ENCODE measurements at regions not wholly inside any gene's neighbourhood (a gene's known extent, or its start where the extent isn't known, plus 50 kb on each side); places are given as distances from the start of the nearest gene placed in this dataset.

DNA sequence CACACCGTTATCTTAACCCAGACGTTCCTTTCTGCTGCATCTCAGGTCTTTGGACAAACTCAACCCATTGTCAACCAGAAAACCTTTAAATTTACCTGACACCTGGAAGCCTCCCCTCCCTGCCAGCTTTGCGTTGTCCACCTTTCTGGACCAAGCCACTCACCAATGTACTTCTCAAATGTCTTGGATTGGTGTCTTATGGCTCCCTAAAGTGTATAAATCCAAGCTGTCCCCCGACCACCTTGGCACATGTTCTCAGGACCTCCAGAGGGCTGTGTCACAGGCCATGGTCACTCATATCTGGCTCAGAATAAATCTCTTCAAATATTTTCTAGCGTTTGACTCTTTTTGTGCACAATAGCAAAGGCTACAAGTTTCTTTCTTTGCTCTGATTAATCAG is 250.0 kb downstream of the DLL1 start:
- Histone ChIP-seq H3K4me1 (no peaks in the 10 kb centered on the region), H3K27me3 (no peaks in the 10 kb centered on the region), H3K9me3 (no peaks in the 10 kb centered on the region), H3K36me3 (no peaks in the 10 kb centered on the region), H3K9ac (ENCODE audit: low read depth in 2 of 2, low read length in 2 of 2) (no peak overlapping the region), H3K27ac (no peak overlapping the region), H3K4me3 (no peak overlapping the region)
- DNase-seq, result no peak
- intact Hi-C loops (cut with DNase I), result no loop called here
- TF ChIP-seq, protein P1, sequence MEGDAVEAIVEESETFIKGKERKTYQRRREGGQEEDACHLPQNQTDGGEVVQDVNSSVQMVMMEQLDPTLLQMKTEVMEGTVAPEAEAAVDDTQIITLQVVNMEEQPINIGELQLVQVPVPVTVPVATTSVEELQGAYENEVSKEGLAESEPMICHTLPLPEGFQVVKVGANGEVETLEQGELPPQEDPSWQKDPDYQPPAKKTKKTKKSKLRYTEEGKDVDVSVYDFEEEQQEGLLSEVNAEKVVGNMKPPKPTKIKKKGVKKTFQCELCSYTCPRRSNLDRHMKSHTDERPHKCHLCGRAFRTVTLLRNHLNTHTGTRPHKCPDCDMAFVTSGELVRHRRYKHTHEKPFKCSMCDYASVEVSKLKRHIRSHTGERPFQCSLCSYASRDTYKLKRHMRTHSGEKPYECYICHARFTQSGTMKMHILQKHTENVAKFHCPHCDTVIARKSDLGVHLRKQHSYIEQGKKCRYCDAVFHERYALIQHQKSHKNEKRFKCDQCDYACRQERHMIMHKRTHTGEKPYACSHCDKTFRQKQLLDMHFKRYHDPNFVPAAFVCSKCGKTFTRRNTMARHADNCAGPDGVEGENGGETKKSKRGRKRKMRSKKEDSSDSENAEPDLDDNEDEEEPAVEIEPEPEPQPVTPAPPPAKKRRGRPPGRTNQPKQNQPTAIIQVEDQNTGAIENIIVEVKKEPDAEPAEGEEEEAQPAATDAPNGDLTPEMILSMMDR (IDR thresholded peaks at IDR 0.05), result no peak

DNA sequence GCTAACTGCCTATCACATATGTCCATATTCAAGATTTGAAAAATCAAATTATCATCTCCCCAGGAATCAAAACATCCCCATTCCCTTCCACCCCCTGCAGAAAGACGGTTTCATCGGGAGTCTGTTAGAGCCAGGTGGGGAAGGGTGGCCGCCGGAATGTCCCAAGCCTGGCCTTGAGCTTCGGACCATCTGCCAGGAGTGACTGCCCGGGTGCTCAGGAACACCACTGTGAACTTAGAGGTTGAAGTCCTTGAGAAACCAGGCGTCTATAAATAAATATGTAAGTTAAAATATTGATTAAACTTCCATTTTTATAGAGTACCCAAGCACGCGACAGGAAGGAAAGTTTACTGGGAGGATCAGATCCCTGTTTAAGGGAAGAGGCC is 250.8 kb downstream of the DLL1 start:
- H3K4me3 ChIP-seq, result no peak overlapping the region
- H3K27me3 ChIP-seq, result no peaks in the 10 kb centered on the region
- TF ChIP-seq, protein P1 (IDR thresholded peaks at IDR 0.05), result no peak
- no peaks in the 10 kb centered on the region for H3K36me3 ChIP-seq
- intact Hi-C loops (cut with DNase I), result no loop called here
- H3K27ac ChIP-seq, result no peak overlapping the region
- no peak overlapping the region for H3K9ac ChIP-seq (ENCODE audit: low read depth in 2 of 2, low read length in 2 of 2)
- H3K4me1 ChIP-seq, result no peaks in the 10 kb centered on the region
- DNase-seq, result no peak
- no peaks in the 10 kb centered on the region for H3K9me3 ChIP-seq

DNA sequence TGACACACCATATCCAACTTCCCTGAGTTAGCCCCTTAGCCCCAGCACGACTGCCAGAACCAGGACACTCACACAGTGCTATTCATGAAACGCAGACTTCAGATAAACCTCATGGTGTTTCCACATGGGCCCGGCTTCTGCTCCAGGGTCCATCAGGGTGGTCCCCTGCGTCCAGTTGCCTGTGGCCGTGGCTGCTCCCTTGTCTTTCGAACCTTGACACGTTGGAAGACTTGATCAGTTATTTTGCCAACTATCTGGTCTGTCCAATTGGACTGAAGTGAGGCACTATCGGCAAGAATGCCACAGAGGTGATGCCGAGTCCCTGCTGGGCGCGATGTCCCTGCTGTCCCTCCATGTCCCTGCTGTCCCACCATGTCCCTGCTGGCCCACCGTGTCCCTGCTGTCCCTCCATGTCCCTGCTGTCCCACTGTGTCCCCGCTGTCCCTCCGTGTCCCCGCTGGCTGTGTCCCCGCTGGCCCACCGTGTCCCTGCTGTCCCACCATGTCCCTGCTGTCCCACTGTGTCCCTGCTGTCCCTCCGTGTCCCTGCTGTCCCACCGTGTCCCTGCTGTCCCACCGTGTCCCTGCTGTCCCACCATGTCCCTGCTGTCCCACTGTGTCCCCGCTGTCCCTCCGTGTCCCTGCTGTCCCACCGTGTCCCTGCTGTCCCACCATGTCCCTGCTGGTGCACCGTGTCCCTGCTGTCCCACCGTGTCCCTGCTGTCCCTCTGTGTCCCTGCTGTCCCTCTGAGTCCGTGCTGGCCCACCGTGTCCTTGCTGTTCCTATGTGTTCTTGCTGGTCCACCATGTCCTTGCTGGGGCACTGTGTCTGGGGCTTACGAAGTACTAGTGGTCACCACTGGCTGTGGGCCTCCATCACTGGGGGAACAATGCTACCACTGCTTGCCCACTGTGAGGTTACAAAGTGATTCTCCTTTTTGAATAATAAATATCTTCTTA is 251.4 kb downstream of the DLL1 start:
- Histone ChIP-seq H3K4me3 (no peak overlapping the region), H3K4me1 (no peaks in the 10 kb centered on the region), H3K27ac (peak overlapping the region; percentile 57), H3K9me3 (no peaks in the 10 kb centered on the region), H3K9ac (ENCODE audit: low read depth in 2 of 2, low read length in 2 of 2) (no peak overlapping the region), H3K36me3 (no peaks in the 10 kb centered on the region), H3K27me3 (no peaks in the 10 kb centered on the region)
- DNase-seq, result no peak
- TF ChIP-seq, protein P1 (IDR thresholded peaks at IDR 0.05), result no peak
- intact Hi-C loops (cut with DNase I), result no loop called here

DNA sequence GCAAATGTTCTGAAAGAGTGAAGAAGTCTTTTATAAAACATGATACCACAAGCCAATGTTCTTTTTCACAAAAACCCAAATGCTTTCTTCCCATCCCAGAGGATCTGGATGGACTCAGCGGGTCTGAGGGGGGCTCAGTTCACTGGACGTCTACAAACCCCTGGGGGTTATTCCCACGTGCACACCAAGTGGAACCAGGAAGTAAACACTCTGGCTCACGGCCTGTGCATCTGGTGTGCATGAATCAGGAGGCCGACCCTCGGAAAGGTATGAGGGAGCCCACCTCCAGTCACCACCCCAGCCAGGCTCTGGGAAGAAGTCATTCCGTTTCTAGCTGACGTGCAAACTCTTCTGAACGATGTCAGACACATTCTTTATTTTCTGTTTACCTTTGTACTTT is 252.2 kb downstream of the DLL1 start:
- Histone ChIP-seq H3K27ac (peak overlapping the region; percentile 57), H3K36me3 (no peaks in the 10 kb centered on the region), H3K9me3 (no peaks in the 10 kb centered on the region), H3K9ac (ENCODE audit: low read depth in 2 of 2, low read length in 2 of 2) (no peak overlapping the region), H3K27me3 (no peaks in the 10 kb centered on the region), H3K4me3 (no peak overlapping the region), H3K4me1 (no peaks in the 10 kb centered on the region)
- TF ChIP-seq, protein P1 (IDR thresholded peaks at IDR 0.05), result no peak
- intact Hi-C loops (cut with DNase I), result no loop called here
- DNase-seq, result no peak

DNA sequence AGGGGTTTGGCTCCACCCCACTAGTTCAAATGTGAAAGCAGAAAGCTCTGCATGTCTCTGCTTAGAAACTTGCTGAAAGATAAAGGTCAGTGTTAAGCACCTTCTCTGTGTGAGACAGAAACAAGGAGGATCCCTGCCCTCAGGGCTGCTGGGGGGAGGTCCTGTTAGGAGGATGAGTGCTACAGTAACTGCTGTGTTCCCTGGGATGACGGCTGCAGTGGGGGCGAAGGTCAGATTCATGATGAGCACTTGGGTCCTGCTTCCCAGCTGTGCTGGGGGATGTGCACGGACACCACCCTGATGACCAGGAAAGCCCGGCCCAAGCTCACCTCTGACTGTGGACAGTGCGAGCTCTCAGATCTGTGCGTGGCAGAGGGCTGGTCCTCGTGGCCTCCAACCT is 252.6 kb downstream of the DLL1 start:
- intact Hi-C loops (cut with DNase I), result no loop called here
- no peak overlapping the region for H3K4me3 ChIP-seq
- TF ChIP-seq, protein P1 (IDR thresholded peaks at IDR 0.05), result no peak

More for the DNA sequence above, 252.6 kb downstream of the DLL1 start:
- Histone ChIP-seq H3K36me3 (no peaks in the 10 kb centered on the region), H3K4me1 (no peaks in the 10 kb centered on the region), H3K27me3 (no peaks in the 10 kb centered on the region), H3K9me3 (no peaks in the 10 kb centered on the region), H3K27ac (peak overlapping the region; percentile 57), H3K9ac (ENCODE audit: low read depth in 2 of 2, low read length in 2 of 2) (peak overlapping the region; percentile 26 to 43)
- DNase-seq, result no peak

Measured in colonic mucosa (tissue), 4 donors.